ENCODE measurements at regions not wholly inside any gene's neighbourhood (a gene's known extent, or its start where the extent isn't known, plus 50 kb on each side); places are given as distances from the start of the nearest gene placed in this dataset.

- FAIRE-seq = no peak
- Histone ChIP-seq H3K4me2 (ENCODE audit: low read depth, low read length) (no peak overlapping the region), H3K27me3 (ENCODE audit: control insufficient read depth in 1 of 2, insufficient read depth in 2 of 2, low read length in 2 of 2) (no peaks in the 10 kb centered on the region), H3K79me2 (ENCODE audit: insufficient read depth, low read length) (no peaks in the 10 kb centered on the region), H3K27ac (ENCODE audit: extremely low read length, insufficient read depth, low read length) (no peak overlapping the region), H3K4me3 (replicated peaks in 1 of 3; ENCODE audit: insufficient read depth in 1 of 3, low read depth in 2 of 3, low read length in 3 of 3) (no peak overlapping the region), H4K20me1 (ENCODE audit: insufficient read depth, low read length) (no peaks in the 10 kb centered on the region), H3K4me1 (ENCODE audit: insufficient read depth, low read length) (no peaks in the 10 kb centered on the region), H2AFZ (ENCODE audit: low read length) (no peak overlapping the region), H3K36me3 (replicated peaks in 1 of 2; ENCODE audit: control insufficient read depth in 1 of 2, insufficient read depth in 2 of 2, low read length in 2 of 2) (no peaks in the 10 kb centered on the region), H3K9me3 (ENCODE audit: low read length) (no peaks in the 10 kb centered on the region), H3K9ac (ENCODE audit: insufficient read depth, low read depth, low read length) (no peak overlapping the region)
- no TSS peak for BruUV-seq (replicated peaks)
- WGBS (ENCODE audit: low lambda C conversion rate) = 53% methylated on average over 2 of the region's 2 CpGs
- no peak for ATAC-seq
- no peak for DNase-seq (ENCODE audit: low spot score)
- in situ Hi-C loops (cut with HindIII; ENCODE audit: extremely low pct_ligation_motif_present, low pct_unique_long_range_greater_than_20kb) = no loop called here
- ChIA-PET CTCF (ENCODE audit: low intra/inter-chr PET ratio, low total read pairs) (no interaction called here), POLR2A (no interaction called here)
- intact Hi-C loops (cut with micrococcal nuclease; ENCODE audit: unreplicated experiment) = no loop called here
- TF ChIP-seq MIER2 (CRISPR knock-in tag; IDR thresholded peaks at IDR 0.05) (no peak), TEAD3 (CRISPR knock-in tag; optimal IDR thresholded peaks at IDR 0.05; ENCODE audit: borderline replicate concordance) (no peak), ATF7 (IDR thresholded peaks at IDR 0.05) (no peak), ATF7 (CRISPR knock-in tag; IDR thresholded peaks at IDR 0.05) (no peak), ZNF264 (CRISPR knock-in tag; IDR thresholded peaks at IDR 0.05) (no peak), NONO (IDR thresholded peaks at IDR 0.05) (no peak), NONO (CRISPR knock-in tag; conservative IDR thresholded peaks at IDR 0.05) (no peak), REPIN1 (CRISPR knock-in tag; IDR thresholded peaks at IDR 0.05; ENCODE audit: borderline replicate concordance, low read depth) (no peak), ARID3A (IDR thresholded peaks at IDR 0.05; ENCODE audit: low read depth, low read length) (no peak), CENPBD1 (CRISPR knock-in tag; IDR thresholded peaks at IDR 0.05; ENCODE audit: borderline replicate concordance, low read depth) (no peak), MAF1 (CRISPR knock-in tag; IDR thresholded peaks at IDR 0.05; ENCODE audit: borderline replicate concordance) (no peak), MXD3 (CRISPR knock-in tag; IDR thresholded peaks at IDR 0.05) (no peak), NRL (CRISPR knock-in tag; IDR thresholded peaks at IDR 0.05; ENCODE audit: borderline replicate concordance) (no peak), ZNF75D (CRISPR knock-in tag; IDR thresholded peaks at IDR 0.05; ENCODE audit: borderline replicate concordance) (no peak), ZNF30 (CRISPR knock-in tag; IDR thresholded peaks at IDR 0.05) (no peak), MXD1 (CRISPR knock-in tag; IDR thresholded peaks at IDR 0.05) (no peak), CREB3 (CRISPR knock-in tag; IDR thresholded peaks at IDR 0.05) (no peak), CBX2 (IDR thresholded peaks at IDR 0.05; ENCODE audit: low read depth, low read length) (no peak), CBX2 (CRISPR knock-in tag; IDR thresholded peaks at IDR 0.05; ENCODE audit: low read depth) (no peak), ZNF687 (CRISPR knock-in tag; IDR thresholded peaks at IDR 0.05) (no peak)
Measured at GRCh38 chr9:109855540-109855939, 75.5 kb downstream of the PALM2AKAP2 start.
